ENCODE measurements at regions not wholly inside any gene's neighbourhood (a gene's known extent, or its start where the extent isn't known, plus 50 kb on each side); places are given as distances from the start of the nearest gene placed in this dataset.

DNA sequence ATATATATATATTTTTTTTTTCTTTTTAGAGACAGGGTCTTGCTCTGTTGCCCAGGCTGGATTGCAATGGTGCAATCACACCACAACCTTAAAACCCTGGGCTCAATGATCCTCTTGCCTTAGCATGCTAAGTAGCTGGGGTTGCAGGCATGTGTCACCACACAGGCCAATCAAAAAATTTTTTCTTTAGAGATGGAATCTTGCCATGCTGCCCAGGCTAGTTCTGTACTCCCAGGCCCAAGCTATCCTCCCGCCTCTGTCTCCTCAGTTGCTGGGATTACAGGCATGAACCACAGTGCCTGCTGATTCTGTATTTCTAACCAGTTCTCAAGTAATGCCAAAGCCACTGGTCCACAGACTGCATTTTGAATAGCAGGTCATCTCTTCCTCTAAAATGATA, 291.3 kb upstream of the ZPLD1 start:
- no peak for DNase-seq

DNA sequence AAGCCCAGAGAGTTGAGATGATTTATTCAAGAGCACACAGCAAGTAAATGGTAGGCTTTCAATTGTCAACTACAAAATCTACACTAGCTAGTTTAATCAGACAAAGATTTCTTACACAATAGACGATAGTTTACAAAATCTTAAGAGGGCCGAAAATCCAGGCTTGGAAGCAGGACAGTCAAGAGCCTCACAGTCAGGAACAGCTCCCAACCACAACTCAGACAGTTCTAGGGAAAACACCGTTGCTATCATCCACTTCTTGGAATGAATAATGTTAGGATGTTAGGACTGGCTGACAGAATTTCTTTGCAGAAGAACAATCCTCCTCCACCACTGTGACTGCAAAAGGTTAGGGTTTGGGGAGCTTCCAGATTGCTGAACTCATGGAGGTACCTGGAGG, 290.8 kb upstream of the ZPLD1 start:
- DNase-seq = no peak

DNA sequence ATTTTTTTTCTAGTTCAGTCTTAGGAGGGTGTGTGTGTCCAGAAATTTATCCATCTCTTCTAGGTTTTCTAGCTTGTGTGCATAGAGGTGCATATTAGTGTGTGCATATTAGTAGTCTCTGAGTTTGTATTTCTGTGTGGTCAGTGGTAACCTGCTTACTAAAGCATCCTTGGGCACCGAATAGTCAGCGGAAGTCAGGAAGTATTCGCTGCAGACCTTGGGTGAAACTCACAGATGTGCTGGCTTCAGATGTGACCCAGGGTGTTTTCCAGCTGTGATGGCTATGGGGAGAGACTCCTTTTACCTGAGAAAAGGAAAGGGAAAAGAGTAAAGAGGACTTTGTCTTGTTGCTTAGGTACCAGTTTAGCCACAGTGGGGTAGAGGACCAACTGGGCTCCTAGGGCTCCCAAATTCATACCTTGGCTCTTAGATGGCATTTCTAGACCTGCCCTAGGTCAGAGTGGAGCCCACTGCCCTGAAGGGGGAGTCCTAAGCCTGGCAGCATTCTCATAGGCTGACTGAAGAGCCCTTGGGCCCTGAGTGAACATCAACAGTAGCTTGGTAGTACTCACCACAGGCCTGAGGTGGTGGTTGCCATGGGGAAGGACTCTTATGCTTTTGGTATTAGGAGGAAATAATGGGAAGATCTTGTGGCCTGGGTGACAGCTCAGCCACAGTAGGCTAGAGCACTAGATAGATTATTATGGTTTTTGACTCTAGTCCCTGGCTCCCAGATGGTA, 286.0 kb upstream of the ZPLD1 start:
- DNase-seq = no peak

DNA sequence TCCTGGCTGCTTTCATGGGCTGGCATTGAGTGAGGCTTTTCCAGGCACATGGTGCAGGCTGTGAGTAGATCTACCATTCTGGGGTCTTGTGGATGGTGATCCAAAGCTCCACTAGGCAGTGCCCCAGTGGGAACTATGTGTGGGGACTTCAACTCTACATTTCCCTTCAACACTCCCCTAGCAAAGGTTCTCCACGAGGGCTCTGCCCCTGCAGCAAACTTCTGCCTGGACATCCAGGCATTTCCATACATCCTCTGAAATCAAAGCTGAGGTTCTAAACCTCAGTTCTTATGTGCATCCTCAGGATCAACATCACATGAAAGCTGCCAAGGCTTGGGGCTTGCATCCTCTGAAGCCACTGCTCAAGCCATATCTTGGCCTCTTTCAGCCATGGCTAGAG, 282.9 kb upstream of the ZPLD1 start:
- no peak for DNase-seq

DNA sequence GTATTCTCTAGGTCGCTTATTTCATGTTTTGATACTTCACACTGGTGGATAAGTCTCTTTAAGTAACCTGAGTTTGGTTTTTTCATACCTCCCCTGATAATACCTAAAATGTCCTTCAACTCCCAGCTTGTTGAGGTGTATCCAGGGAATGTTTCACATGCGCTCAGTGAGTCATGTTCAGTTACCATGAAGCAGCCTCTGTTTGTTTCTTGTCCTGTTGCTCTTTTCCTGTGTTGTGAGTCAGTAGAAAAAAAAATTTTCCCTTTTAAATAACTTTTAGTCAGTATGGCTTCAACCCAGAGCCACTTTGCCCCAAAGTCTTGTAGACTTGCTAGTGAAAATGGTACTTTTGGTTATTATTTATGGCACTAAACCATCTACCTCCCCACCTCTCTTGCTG, 278.4 kb upstream of the ZPLD1 start:
- DNase-seq = no peak

DNA sequence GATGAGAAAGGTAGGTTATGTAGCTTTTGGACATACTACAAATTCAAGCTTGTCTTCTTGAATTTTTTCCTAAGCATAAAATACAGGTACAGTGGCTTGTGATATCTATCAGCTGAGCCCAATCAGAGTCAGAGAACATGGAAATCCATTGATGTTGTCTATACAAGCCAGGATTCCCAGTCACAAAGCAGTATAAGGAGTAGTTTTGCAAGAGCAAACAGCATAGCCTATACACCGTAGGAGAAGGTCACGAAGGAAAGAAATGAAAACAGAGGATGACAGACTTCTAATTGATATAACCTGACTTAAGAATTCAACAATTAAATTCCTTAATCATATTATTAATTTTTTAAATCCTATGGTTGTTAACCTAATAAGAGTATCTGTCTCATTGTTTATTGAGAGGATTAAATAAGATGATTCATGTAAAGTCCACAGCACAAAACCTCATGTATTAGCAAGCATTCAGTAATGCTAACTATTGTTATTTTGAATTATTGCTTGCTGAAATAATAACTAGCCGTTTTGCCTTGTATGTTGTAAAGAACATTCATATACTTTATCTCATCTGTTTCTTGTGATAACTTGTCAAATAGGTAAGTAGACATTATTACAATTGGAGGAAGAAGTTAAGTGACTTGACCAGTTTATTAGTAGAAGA, 276.6 kb upstream of the ZPLD1 start:
- no peak for DNase-seq

DNA sequence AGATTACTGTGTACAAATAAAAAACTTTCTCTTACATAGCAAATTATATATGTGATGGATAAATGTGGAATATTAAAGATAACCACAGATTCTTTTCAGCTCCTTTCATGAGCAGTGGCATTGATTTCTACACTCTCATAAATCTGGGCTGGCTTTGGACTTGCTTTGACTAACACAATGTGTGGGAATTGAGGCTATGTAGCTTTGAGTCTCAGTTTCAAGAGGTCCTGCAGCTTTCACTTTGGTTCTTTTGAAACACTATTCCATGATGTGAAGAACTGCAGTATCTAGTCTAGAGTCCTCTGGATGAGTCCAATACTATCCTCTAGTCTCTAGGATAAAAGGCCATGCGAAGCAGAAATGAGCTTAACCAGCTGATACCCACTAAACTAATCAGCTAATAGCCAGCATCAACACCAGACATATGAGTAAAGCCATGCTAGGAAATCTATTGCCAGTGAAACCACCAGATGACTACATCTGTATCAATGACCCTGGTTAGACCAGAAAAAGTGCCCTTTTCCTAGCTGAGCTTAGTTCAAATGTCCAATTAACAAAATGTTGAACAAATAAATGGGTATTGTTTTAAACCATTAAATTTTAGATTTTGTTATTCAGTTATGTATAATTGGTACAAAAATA, 274.9 kb upstream of the ZPLD1 start:
- no peak for DNase-seq

DNA sequence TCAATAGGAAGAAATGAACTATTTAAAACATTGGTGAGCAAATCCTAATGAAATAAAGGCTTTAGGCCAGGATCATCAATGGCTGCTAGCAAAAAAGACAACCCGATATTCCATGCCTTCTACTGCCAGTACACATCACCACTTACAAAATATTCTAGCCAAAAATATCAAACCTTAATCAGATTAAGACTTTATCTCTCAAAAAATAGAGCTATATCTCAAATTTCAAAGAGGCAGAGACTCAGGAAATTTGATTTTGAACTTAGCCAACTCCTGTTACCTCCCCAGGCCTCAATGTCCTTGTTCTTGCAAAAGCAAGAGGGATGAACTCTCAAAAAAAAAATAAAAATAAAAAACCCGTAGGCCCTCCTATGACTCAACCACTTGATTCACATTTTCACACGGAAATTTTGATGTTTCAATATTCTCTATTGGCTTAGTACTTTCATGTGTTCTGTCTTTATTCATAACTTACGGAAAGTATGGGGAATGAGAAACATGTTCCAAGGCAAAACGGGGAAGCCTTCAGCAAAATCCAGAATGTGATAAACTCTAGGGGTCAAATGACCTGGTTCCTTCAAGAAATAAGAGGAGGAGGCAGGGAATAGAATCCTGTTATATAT, 273.3 kb upstream of the ZPLD1 start:
- no peak for DNase-seq

DNA sequence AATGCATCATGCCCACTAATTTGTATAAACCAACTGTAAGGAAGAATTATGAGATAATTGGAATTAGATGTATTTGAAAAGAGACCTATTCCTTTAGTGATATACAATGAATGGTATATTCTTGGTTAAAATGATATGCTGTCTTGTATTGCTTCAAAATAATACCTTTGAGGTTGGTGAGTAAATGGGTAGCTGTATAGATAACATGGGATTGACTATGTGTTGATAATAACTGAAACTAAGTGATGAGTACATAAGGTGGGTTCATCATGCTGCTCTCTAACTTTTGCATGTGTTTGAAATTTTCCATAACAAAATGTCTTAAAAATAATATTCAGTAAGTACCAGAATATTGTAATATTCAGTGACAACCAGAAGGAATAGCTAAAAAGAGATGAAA, 272.6 kb upstream of the ZPLD1 start:
- DNase-seq = no peak

DNA sequence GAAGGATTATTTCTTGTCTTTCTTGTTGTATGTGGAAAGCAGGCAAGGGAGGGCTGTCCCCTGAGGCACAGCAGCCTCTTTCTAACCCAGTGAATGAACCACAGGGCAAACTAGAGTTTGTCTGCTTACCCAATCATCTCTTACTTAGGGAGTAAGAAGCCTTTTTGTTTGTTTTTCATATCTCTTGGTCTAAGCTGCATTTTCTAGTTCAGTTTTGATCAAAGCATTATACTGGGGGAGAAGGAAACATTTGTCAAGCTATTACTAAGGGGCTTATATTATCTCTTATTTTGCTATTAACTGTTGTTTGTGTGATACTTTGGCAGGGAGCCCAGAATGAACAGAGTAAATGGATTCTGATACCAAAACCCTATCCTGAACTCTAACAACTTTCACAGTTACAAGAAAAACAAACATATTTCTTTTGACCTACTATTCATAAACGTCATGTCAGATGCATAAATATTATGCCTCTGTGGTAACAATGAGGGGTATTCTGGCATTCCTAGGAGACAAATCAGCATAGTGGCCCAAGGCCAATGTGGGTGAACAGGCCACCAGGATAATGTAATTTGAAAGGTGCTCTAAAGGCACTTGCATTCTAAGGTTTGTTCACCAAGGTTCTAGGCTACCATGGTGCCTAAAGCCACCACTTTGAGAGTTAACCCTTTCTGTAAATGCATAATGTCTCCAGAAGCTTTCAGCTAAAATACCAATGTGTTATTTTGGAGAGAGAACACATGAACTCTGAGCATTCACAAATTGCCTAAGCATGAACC, 271.6 kb upstream of the ZPLD1 start:
- DNase-seq = no peak

DNA sequence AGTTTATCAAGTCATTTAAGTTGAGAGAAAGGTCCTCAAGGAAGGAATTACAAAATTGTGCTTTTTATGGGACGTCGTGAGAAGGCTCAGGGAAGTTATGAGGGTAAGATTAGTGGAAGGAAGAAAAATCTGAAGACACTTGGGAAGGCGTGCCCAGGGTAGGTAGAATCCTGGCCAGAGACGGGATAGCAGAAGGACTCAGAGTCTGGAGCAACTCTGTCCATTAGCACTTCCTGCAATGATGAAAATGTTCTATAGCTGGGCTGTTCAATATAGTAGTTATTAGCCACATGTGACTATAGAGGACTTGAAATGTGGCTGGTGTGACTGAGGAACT, 271.0 kb upstream of the ZPLD1 start:
- no peak for DNase-seq

DNA sequence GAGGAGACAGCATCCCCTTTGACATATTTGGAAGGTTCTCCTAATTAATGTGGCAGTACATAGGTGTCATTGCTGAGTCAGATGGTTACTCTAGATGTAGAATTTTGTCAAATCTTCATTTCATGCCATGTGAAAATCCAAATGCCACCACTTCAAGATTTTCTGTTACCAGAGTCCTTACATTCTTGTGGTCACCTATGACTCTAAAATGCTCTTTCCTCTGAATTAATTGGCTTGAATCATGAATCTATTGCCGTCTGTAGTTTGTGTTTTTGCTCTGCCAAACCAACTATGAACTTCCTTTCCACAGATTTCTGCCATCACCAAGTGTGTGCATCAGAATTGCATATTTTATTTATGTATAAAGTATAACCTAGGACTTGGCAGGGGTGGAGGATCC, 269.4 kb upstream of the ZPLD1 start:
- DNase-seq = no peak

DNA sequence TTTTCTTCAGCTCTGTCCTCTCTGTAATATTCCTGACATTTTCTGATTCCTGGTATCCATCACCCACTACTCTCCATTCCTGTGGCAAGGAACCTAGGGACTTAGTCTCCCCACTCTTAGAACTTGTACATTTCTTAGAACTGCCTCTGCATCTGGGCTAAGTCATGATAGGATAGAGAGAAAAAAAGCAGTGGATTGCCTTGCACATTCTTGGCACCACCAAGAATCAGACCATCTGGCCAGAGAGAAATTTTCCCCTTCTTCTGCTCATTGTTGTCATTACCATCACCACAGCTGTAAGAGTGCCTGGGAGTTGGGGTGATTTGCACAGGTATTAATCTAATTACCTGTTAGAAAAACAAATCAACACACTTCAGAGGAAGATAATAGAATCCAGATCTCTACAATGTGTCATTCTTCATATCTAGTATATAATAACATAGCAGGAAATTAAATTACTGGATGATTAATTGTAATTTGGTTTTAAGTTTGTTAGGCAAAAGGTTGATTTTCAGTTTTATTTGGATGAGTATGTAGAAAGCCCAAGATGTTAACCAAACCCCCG, 264.8 kb upstream of the ZPLD1 start:
- DNase-seq = no peak

DNA sequence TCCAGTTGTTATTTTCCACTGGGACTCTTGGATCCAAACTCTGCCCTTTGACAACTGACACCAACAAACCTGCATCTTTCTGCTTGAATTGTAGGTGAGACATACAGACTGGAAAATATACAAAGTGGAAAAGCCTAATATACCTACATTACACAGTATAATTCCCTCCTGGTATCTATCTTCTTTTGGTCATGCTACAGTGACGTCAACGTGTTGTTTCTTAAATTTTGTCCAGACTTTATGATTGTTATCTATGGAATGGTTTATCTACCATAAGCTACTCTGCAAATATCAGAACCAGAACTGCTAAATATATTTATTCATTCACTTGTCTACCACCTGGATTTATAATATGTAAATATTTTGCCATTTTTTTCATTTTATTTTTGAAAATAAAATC, 264.3 kb upstream of the ZPLD1 start:
- no peak for DNase-seq

DNA sequence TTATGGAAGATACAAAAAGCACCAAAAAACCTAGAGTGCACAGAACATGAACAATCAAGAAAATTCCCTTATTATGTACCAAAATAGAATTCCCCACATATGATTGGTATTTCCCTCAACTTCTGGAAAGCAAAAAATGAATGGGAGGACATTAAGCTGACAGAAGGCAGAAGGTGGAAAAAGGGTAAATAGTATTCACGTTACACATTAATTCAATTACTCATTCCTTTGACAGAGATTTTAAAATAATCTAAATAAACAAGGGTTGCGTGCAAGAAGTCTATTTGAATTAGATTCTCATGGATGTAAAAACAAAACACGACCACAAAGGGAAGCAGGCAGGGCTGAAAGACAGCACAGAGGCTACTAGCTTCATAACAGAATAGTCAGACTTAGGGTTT, 260.5 kb upstream of the ZPLD1 start:
- DNase-seq = no peak

DNA sequence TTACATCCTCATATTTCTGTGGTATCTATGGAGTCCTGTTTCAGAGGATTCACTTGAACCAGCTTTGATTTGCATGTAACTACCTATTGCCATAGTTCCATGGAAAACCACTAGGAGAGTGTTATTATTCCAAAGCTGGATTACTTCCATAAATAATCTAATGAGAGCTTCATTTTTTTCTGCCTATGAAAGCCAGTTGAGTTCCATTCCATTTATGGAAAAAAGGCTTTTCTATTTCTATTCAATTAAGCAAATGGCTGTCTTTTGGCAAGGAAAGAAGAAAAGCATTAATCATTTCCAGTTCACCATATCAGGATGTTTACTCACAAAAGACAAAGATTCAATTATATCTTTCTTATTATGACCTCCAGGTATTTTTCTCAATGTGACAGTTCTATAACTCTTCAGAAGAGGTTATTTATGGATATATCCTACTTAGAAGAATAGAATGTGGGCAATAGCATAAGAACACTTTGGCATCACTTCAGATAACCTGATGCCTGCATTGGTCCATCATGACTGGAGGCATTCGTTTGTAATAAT, 259.9 kb upstream of the ZPLD1 start:
- no peak for DNase-seq

DNA sequence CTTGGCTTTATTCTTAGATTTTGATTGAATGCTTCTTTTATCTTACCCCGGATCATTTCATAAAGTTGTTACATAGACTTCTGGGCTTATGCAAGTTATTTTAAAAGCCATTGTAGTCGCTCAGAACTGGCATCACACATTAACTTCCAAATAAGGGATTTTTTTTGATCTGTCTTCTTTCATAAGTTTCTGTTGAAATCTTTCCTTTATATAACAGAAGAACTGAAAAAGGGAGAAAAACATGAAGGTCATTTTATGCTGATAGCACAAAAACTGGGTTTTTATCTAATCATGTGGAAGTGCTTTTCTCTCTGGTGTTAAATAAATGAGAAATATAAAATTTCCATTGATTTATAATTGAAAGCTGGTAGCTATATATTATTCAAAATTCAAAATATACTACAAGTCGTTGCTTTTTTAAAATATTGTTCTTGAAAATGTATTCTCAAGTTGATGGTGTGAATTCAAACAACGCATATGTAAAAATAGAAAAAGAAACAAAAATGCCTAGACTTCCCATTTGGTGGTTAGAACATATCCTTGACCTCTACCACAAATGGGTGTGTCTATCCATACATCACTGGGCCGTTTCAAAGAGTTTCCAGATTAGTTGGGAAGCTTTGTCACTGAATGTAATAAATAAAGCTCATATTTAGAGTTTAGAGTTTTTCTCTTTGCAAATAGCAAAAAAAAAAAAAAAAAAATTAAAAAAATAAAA, 258.3 kb upstream of the ZPLD1 start:
- no peak for DNase-seq

DNA sequence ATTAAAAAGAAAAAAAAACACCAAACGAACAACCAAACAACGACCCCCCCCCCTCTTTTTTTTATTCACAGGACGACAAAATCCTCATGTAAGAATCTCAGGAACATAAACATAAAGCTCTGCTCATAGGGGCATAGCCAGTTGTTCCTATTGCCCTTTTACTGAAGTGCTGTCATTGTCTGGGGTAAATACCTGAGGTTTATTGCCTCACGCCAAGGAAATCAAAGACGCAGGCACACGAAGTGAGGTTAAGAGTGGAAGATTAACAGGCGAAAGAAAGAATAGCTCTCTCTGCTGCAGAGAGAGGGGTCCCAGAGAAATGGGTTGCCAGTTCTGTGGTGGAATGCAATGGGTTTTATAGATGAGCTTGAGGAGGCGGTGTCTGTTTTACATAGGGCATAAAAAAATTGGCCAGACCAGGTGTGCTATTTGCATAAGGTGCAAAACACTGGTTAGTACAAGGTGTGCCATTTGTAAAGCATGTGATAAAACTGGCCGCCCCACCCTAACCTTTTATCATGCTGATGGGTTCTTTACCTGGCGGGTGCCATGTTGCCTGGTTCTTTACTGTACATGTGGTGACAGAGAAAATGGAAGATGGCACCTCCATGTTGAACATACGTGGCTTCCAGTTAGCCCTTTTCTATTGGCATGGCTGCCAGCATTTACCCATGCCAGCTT, 257.6 kb upstream of the ZPLD1 start:
- DNase-seq = no peak

DNA sequence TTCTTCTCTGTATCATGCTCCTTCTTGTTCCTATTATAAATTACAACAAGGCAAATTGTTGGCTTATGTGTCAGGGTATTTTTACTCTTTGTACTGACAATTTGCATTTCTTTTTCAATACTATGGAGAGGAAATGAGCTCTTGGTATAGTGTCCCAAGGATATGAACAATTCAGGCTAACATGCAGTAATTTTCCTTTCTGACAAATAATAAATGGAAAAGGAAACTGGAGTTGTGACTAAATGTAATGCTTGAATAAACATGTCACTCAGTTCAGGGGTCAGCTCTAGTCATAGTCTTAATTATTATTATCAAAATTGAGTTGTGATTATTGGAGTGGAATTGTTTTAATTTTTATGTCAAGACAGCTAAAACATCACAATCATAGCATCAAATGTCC, 256.0 kb upstream of the ZPLD1 start:
- DNase-seq = no peak
